Mucosa of descending colon (tissue), 3 donors: ENCODE measurements at regions not wholly inside any gene's neighbourhood (a gene's known extent, or its start where the extent isn't known, plus 50 kb on each side); places are given as distances from the start of the nearest gene placed in this dataset.
"Not testable (repeated sequence)": the region's sequence is repeated elsewhere in the genome, so short reads cannot be mapped to it uniquely, and the experiment has no call there.

Experiments
- ATAC-seq: fragments of 200-7000 bp; cut with Tn5 transposase; one replicate; pipeline ENCODE4 v1.9.1; 2020; ENCODE audit warnings: mild to moderate bottlenecking, moderate library complexity
- DNase-seq, 3 donors: peaks; one replicate each; pipeline ENCODE4 v3.0.0-alpha.2; 2020
- H3K36me3 ChIP-seq: fragments of 200-600 bp; one replicate; pipeline ENCODE4 v1.8.0; 2021; ENCODE audit warnings: low read depth, mild to moderate bottlenecking
- H3K4me1 ChIP-seq: fragments of 200-600 bp; one replicate; pipeline ENCODE4 v1.8.0; 2021; ENCODE audit warnings: low read depth, mild to moderate bottlenecking
- H3K4me3 ChIP-seq: fragments of 200-600 bp; one replicate; pipeline ENCODE4 v1.8.0; 2021; ENCODE audit warnings: mild to moderate bottlenecking
- H3K9me3 ChIP-seq: fragments of 200-600 bp; one replicate; pipeline ENCODE4 v1.8.0; 2021; ENCODE audit warnings: mild to moderate bottlenecking
- CTCF ChIP-seq: fragments of 200-600 bp; IDR thresholded peaks from one replicate; pipeline ENCODE4 v1.8.0; 2022; ENCODE audit warnings: antibody characterized with exemption, mild to moderate bottlenecking
- intact Hi-C, 2 donors: fragments of 100-400 bp; cut with DNase I in 1 of 2; cut with micrococcal nuclease in 1 of 2; formaldehyde crosslinking; loops; one replicate each; pipeline versions ENCODE4 v1.11.0 to v1.11.1; 2022; cut with DNase I, micrococcal nuclease
- donor health status: DM: no; HTN: no; CAD: no; lungs with moderate emphysema.
- donor health status: DM: no; HTN: no; CAD: no.
- donor health status: DM: no; HTN: yes; CAD: no.

DNA sequence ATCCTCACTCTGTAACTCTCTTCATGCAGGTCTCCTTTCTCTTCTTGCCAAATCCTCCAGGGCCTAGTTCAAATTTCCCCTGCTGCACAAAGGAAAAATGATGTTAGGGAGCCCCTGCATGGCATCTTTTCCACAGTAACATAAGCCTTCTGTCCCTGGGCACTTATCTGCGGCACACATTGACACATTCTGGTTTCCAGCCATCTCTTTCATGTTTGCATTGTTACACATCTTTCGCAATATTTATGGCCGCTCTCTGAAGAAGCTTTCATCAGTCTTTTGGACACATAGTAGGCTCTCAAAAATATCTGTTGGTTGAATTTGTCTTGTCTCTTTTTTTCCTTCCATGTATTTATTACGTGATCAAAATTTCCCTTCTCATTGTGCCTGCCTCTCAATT lies 1806.1 kb upstream of the PIK3C3 start:
- no peak for TF ChIP-seq CTCF
- Histone ChIP-seq H3K4me3 (no peak overlapping the region), H3K9me3 (no peaks in the 10 kb centered on the region), H3K4me1 (no peaks in the 10 kb centered on the region), H3K36me3 (no peaks in the 10 kb centered on the region)
- ATAC-seq, result no peak
- no peak for DNase-seq
- intact Hi-C loops, result no loop called here

GRCh38 chr18:40133253-40133652 lies 1821.8 kb upstream of the PIK3C3 start:
- ATAC-seq (no peak), DNase-seq (no peak)
- intact Hi-C loops, result no loop called here
- Histone ChIP-seq H3K4me1 (no peaks in the 10 kb centered on the region), H3K36me3 (no peaks in the 10 kb centered on the region), H3K4me3 (no peak overlapping the region), H3K9me3 (no peaks in the 10 kb centered on the region)
- TF ChIP-seq CTCF, result no peak

- H3K4me3 ChIP-seq, ATAC-seq: not testable (repeated sequence)
Observed at GRCh38 chr18:40132438-40132837, 1822.6 kb upstream of the PIK3C3 start.

DNA sequence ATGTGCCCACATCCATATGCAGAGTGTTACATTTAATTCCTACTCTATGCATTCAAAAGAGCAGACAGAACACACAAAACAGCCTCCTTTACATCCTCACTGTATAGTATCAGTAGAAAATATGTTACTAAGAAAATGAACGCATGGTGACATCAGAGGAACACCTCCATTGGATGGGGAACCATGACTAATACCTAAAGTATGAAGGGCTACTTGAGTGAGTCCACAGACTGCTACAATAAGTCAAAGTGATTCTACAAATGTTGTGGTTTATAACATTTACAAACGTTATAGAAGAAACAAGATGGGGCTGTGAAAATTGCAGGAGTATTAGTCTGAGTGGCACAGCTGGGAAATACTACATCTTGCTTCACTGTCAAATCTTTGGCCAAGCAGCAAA lies 1830.9 kb upstream of the PIK3C3 start:
- ATAC-seq, result no peak

More at GRCh38 chr18:40132438-40132837, 1822.6 kb upstream of the PIK3C3 start:
- H3K4me1 ChIP-seq, intact Hi-C loops, H3K9me3 ChIP-seq, H3K36me3 ChIP-seq, DNase-seq: not testable (repeated sequence)

DNA sequence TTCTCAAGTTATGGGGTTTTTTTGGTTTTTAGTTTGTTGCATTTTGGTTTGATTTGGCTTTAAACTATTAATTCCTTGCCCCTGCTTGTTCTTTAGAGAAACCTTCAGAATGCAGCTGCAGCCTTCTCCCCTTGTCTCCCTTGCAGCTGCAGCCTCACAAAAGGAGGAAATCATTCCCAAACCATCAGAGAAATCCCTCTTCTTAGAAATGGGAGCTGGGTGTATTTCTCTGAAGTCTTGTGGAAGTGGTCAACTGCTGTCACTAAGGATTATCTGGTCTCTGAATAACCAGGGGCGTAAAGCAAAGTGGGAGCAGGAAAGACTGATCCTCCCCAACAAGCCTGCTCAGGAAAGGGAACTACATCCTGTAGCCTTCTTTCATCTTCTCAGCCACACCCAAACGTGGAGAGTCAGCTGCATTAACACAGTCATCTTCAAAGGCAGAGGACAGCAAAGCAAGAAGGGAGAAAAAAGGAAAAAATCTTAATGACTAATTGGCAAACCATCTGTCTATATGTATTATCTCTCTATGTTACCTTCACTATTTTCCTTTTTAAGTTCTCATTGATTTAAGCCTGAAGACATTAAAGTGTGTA lies 1834.1 kb upstream of the PIK3C3 start:
- H3K4me3 ChIP-seq, result no peak overlapping the region
- H3K4me1 ChIP-seq, result no peaks in the 10 kb centered on the region
- ATAC-seq, result no peak
- no peaks in the 10 kb centered on the region for H3K9me3 ChIP-seq
- intact Hi-C loops, result no loop called here
- DNase-seq, result no peak
- no peaks in the 10 kb centered on the region for H3K36me3 ChIP-seq
- TF ChIP-seq CTCF, result no peak

More for the DNA sequence above, 1830.9 kb upstream of the PIK3C3 start:
- no peaks in the 10 kb centered on the region for H3K36me3 ChIP-seq
- no peak overlapping the region for H3K4me3 ChIP-seq
- no peaks in the 10 kb centered on the region for H3K4me1 ChIP-seq
- no peaks in the 10 kb centered on the region for H3K9me3 ChIP-seq
- DNase-seq, result no peak
- intact Hi-C loops, result no loop called here
- no peak for TF ChIP-seq CTCF

DNA sequence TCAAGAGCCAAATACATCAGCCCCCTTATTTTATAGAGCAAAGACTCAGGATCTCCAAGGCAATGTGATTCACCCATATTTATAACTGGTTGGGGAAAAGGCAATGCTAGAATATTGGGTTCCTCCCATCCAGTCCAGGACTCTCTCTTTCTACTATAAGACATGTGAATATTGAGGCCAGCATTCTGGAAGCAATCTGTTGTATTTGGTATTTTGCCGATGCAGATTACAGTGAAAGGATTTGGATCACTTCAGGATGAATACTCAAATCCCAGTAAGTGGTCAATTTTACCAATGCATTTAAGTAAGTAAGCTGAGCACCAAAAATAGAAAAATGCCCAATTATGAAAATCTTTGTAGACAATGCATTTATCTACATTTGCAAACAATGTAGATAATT lies 1834.7 kb upstream of the PIK3C3 start:
- no peaks in the 10 kb centered on the region for H3K4me1 ChIP-seq
- no peak for TF ChIP-seq CTCF
- no peaks in the 10 kb centered on the region for H3K36me3 ChIP-seq
- ATAC-seq, result no peak
- intact Hi-C loops, result no loop called here
- no peak overlapping the region for H3K4me3 ChIP-seq
- no peaks in the 10 kb centered on the region for H3K9me3 ChIP-seq
- DNase-seq, result no peak

- H3K4me3 ChIP-seq, H3K4me1 ChIP-seq, DNase-seq, ATAC-seq, H3K9me3 ChIP-seq, intact Hi-C loops, H3K36me3 ChIP-seq: not testable (repeated sequence)
Observed at GRCh38 chr18:40119581-40119980, 1835.5 kb upstream of the PIK3C3 start.
